Prostate gland (tissue), 2 donors: ENCODE measurements at regions not wholly inside any gene's neighbourhood (a gene's known extent, or its start where the extent isn't known, plus 50 kb on each side); places are given as distances from the start of the nearest gene placed in this dataset.

Experiments used
- DNase-seq: peaks from one replicate; pipeline ENCODE4 v3.0.0-alpha.2; 2019; ENCODE audit warnings: low spot score
- H3K27ac ChIP-seq, 2 donors: fragments of 200-600 bp; sonication (generic); 2 replicates each; pipeline ENCODE4 v1.5.1; 2017 to 2019
- H3K27me3 ChIP-seq: fragments of 200-600 bp; sonication (generic); replicated peaks from 2 replicates; pipeline ENCODE4 v1.5.1; 2019; ENCODE audit not compliant: insufficient read depth
- H3K36me3 ChIP-seq, 2 donors: fragments of 200-600 bp; sonication (generic); 1 replicate in 1 of 2; 2 replicates in 1 of 2; pipeline versions ENCODE4 v1.5.1 to v1.8.1; 2017 to 2019
- H3K4me1 ChIP-seq: fragments of 200-600 bp; sonication (generic); replicated peaks from 2 replicates; pipeline ENCODE4 v1.5.1; 2019
- H3K4me3 ChIP-seq, 2 donors: fragments of 200-600 bp; sonication (generic); 2 replicates each; pipeline ENCODE4 v1.5.1; 2017 to 2019
- H3K9me3 ChIP-seq: fragments of 200-600 bp; sonication (generic); 2 replicates; pipeline ENCODE4 v1.5.1; 2017
- POLR2A ChIP-seq: fragments of 450-650 bp; IDR thresholded peaks from one replicate; pipeline ENCODE4 v1.6.1; 2016; ENCODE audit warnings: antibody characterized with exemption, mild to moderate bottlenecking
- POLR2AphosphoS5 ChIP-seq: sonication (generic); formaldehyde crosslinking; IDR thresholded peaks from one replicate; pipeline ENCODE4 v1.6.1; 2017; ENCODE audit warnings: antibody characterized with exemption
- WGBS: methylation state at CpG from one replicate; pipeline ENCODE4 v1.1.5; 2018; 5-methylcytosine and 5-hydroxymethylcytosine counted together
- intact Hi-C: fragments of 100-400 bp; cut with DNase I; formaldehyde crosslinking; loops from one replicate; pipeline ENCODE4 v1.14.2; 2022
- TF ChIP-seq, protein P1 (sequence below), 4 experiments: fragments of 200-600 bp in 2 of 4; fragments of 450-650 bp in 2 of 4; sonication (generic) in 2 of 4; IDR thresholded peaks; 1 replicate in 3 of 4; 2 replicates in 1 of 4; pipeline ENCODE4 v1.5.1; 2016 to 2019; ENCODE audit warnings: antibody characterized with exemption in 4 of 4, mild to moderate bottlenecking in 2 of 4, moderate library complexity in 2 of 4

DNA sequence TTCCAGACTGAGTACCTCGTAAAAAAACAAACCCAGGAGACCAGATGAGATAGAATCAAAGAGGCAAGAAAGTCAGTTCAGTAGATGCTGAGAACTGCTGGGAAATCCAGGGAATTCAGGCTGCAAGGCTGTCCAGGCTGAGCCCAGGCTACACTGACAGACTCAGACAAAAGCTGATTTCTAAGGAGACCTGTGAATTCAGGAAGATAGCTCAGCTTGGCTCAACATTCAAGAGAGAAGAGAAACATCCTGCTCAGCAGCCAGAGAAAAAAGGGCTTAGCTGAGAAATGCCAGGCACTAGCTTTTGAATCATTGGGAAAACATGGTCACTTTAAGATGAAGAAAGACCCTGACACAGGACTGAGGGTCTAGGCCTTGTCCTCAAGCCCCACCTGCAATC lies 118.2 kb upstream of the SLC44A1 start:
- DNase-seq = no peak
- no peak overlapping the region for H3K4me3 ChIP-seq
- H3K4me1 ChIP-seq = no peaks in the 10 kb centered on the region
- H3K36me3 ChIP-seq = no peaks in the 10 kb centered on the region
- no peaks in the 10 kb centered on the region for H3K9me3 ChIP-seq
- WGBS = 69% methylated on average over 1 of the region's 1 CpG
- H3K27ac ChIP-seq = no peak overlapping the region
- H3K27me3 ChIP-seq = no peaks in the 10 kb centered on the region
- intact Hi-C loops = no loop called here
- no peak for TF ChIP-seq POLR2A
- TF ChIP-seq, protein P1, sequence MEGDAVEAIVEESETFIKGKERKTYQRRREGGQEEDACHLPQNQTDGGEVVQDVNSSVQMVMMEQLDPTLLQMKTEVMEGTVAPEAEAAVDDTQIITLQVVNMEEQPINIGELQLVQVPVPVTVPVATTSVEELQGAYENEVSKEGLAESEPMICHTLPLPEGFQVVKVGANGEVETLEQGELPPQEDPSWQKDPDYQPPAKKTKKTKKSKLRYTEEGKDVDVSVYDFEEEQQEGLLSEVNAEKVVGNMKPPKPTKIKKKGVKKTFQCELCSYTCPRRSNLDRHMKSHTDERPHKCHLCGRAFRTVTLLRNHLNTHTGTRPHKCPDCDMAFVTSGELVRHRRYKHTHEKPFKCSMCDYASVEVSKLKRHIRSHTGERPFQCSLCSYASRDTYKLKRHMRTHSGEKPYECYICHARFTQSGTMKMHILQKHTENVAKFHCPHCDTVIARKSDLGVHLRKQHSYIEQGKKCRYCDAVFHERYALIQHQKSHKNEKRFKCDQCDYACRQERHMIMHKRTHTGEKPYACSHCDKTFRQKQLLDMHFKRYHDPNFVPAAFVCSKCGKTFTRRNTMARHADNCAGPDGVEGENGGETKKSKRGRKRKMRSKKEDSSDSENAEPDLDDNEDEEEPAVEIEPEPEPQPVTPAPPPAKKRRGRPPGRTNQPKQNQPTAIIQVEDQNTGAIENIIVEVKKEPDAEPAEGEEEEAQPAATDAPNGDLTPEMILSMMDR (IDR thresholded peaks at IDR 0.05) = no peak
- TF ChIP-seq POLR2AphosphoS5 = no peak

DNA sequence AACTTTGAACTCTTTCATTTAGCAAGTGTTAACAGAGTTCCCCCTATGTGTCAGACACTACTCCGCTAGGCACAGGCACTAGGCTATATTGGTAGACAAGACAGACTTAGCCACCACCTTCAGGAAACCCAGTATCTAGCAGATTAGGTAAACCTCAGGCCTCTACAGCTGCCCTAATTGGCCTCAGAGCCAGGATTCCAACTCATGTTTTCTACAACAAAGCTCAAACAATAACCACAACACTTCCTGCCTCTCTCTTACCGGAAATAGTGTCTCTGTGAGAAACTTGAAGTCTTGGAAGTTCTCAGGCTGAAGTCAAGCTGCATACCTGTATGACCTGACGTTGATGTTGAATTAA lies 116.6 kb upstream of the SLC44A1 start:
- Histone ChIP-seq H3K4me3 (no peak overlapping the region), H3K36me3 (no peaks in the 10 kb centered on the region), H3K4me1 (no peaks in the 10 kb centered on the region), H3K9me3 (no peaks in the 10 kb centered on the region), H3K27ac (no peak overlapping the region), H3K27me3 (no peaks in the 10 kb centered on the region)
- TF ChIP-seq POLR2AphosphoS5 (no peak), POLR2A (no peak)
- TF ChIP-seq, protein P1 (IDR thresholded peaks at IDR 0.05) = no peak
- intact Hi-C loops = no loop called here
- 79% methylated on average over 3 of the region's 3 CpGs for WGBS
- no peak for DNase-seq

DNA sequence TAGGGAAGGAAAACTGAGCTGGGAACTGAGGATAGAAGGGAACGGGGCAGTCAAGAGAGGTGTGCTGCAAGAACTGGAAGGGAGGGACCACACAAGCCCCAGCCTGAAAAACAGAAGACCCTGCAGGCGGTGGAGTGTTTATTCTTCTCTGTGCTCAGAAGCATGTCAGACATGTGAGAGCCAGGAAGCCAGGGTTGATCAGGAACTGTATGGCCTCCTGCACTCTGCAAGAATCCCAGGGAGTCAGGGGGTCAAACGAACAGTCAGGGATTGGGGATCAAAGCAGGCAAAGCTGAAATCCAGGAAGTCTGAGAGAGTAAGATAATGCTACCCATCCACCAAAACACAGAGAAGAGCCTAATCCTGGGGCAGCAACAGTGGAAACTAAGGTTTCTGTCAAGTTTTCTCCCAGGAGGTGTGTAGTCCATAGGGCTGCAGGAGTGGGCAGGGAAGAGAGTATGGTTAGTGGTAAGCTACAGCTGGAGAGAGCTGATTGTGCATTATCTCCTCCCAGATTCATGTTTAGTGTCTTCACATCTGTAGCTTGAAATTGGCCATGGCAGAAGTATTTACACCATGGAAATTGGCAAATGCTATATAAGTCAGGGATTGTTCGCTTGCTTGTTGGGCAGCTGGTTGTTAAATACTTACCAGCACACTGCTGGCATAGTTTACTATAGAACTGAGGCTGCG lies 115.4 kb upstream of the SLC44A1 start:
- Histone ChIP-seq H3K27me3 (no peaks in the 10 kb centered on the region), H3K4me3 (no peak overlapping the region), H3K4me1 (no peaks in the 10 kb centered on the region), H3K36me3 (no peaks in the 10 kb centered on the region), H3K27ac (no peak overlapping the region), H3K9me3 (no peaks in the 10 kb centered on the region)
- 71% methylated on average over 5 of the region's 5 CpGs for WGBS
- no peak for DNase-seq
- intact Hi-C loops = no loop called here
- TF ChIP-seq, protein P1 (IDR thresholded peaks at IDR 0.05) = no peak
- TF ChIP-seq POLR2AphosphoS5 = no peak
- TF ChIP-seq POLR2A = no peak

DNA sequence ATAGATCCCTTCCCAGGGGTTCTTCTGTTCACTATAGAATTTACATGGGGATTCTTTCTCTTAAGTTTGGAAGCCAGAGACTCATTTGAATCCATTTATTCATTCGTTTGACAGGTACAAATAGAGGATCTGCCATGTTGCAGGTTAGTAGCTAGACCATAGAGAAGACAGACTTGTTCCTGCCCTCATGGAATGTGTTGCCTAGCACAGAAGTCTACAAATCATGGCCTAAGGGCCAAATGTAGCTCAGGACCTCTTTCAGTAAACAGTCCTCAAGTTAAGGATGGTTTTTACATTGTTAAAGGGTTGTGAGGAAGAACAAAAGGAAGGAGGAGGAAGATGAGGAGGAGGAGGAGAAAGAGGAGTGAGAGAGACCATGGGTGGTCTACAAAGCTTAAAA lies 114.7 kb upstream of the SLC44A1 start:
- DNase-seq = no peak
- intact Hi-C loops = no loop called here
- Histone ChIP-seq H3K36me3 (no peaks in the 10 kb centered on the region), H3K4me3 (no peak overlapping the region), H3K27me3 (no peaks in the 10 kb centered on the region), H3K9me3 (no peaks in the 10 kb centered on the region), H3K27ac (no peak overlapping the region), H3K4me1 (no peaks in the 10 kb centered on the region)
- no peak for TF ChIP-seq POLR2AphosphoS5
- no peak for TF ChIP-seq POLR2A
- TF ChIP-seq, protein P1 (IDR thresholded peaks at IDR 0.05) = no peak
- 100% methylated on average over 1 of the region's 1 CpG for WGBS

DNA sequence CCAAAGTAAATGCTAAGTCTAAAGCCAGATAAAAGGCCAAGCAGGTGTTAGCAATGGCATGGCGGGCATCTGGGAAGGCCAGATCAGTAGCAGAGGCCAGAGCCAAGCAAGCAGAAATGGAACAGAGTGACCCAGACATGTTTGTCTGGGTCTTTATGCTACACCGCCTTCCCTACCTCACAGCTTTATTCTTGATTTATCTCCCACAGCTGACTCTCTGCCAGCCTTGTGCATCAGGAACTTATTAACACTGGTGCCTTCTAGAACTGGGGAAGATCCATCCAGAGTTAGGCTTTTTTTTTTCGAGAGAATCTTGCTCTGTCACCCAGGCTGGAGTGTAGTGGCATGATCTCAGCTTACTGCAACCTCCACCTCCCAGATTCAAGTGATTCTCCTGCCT lies 112.5 kb upstream of the SLC44A1 start:
- DNase-seq = no peak
- WGBS = 83% methylated on average over 3 of the region's 3 CpGs
- TF ChIP-seq POLR2A = no peak
- TF ChIP-seq POLR2AphosphoS5 = no peak
- TF ChIP-seq, protein P1 (IDR thresholded peaks at IDR 0.05) = no peak
- intact Hi-C loops = no loop called here
- no peak overlapping the region for H3K27ac ChIP-seq
- no peaks in the 10 kb centered on the region for H3K9me3 ChIP-seq
- no peaks in the 10 kb centered on the region for H3K36me3 ChIP-seq
- no peaks in the 10 kb centered on the region for H3K4me1 ChIP-seq
- no peaks in the 10 kb centered on the region for H3K27me3 ChIP-seq
- no peak overlapping the region for H3K4me3 ChIP-seq
